Astrocyte (in vitro differentiated cells and primary cell): ENCODE measurements at regions not wholly inside any gene's neighbourhood (a gene's known extent, or its start where the extent isn't known, plus 50 kb on each side); places are given as distances from the start of the nearest gene placed in this dataset.

Experiments used
- DNase-seq: peaks from one replicate; pipeline ENCODE4 v3.0.0-alpha.2; 2010; ENCODE audit warnings: low read depth
- FAIRE-seq: peaks from 2 replicates; lab custom pipeline; 2011; peaks lifted over from hg19 to GRCh38; lab: Jason Lieb, UNC
- H2AFZ ChIP-seq: 2 replicates; pipeline ENCODE4 v1.6.0; 2012; ENCODE audit warnings: low read depth, low read length, inconsistent platforms
- H3K27ac ChIP-seq: 2 replicates; pipeline ENCODE4 v1.5.1; 2011; ENCODE audit warnings: low read depth, low read length, inconsistent platforms
- H3K27me3 ChIP-seq: 2 replicates; pipeline ENCODE4 v1.6.0; 2011; ENCODE audit warnings: low read length, inconsistent platforms; ENCODE audit not compliant: insufficient read depth
- H3K36me3 ChIP-seq: 2 replicates; pipeline ENCODE4 v1.5.1; 2011; ENCODE audit warnings: low read length, inconsistent platforms; ENCODE audit not compliant: insufficient read depth
- H3K4me1 ChIP-seq: 2 replicates; pipeline ENCODE4 v1.5.1; 2011; ENCODE audit warnings: low read length, inconsistent platforms; ENCODE audit not compliant: insufficient read depth
- H3K4me2 ChIP-seq: 2 replicates; pipeline ENCODE4 v1.6.0; 2012; ENCODE audit warnings: low read length, inconsistent platforms
- H3K4me3 ChIP-seq: 2 replicates; pipeline ENCODE4 v1.5.1; 2011; ENCODE audit warnings: low read depth, mild to moderate bottlenecking, low read length, inconsistent platforms; ENCODE audit not compliant: insufficient read depth
- H3K79me2 ChIP-seq: 2 replicates; pipeline ENCODE4 v1.6.0; 2012; ENCODE audit warnings: mild to moderate bottlenecking, low read length, inconsistent platforms; ENCODE audit not compliant: insufficient read depth
- H3K9ac ChIP-seq: 2 replicates; pipeline ENCODE4 v1.6.0; 2012; ENCODE audit warnings: mild to moderate bottlenecking, low read length, inconsistent platforms
- H3K9me3 ChIP-seq: 2 replicates; pipeline ENCODE4 v1.5.1; 2012; ENCODE audit warnings: low read depth, mild to moderate bottlenecking, low read length, inconsistent platforms; ENCODE audit not compliant: insufficient read depth
- H4K20me1 ChIP-seq: 2 replicates; pipeline ENCODE4 v1.6.0; 2012; ENCODE audit warnings: low read length, inconsistent platforms; ENCODE audit not compliant: insufficient read depth
- H3K27ac Mint-ChIP-seq: one replicate; pipeline ENCODE4 v1.8.0; 2021; ENCODE audit warnings: mild to moderate bottlenecking, mixed read lengths; ENCODE audit not compliant: unreplicated experiment
- H3K27me3 Mint-ChIP-seq: one replicate; pipeline ENCODE4 v1.8.0; 2021; ENCODE audit warnings: low read depth, mixed read lengths; ENCODE audit not compliant: unreplicated experiment
- H3K36me3 Mint-ChIP-seq: one replicate; pipeline ENCODE4 v1.8.0; 2021; ENCODE audit warnings: low read depth, mixed read lengths; ENCODE audit not compliant: unreplicated experiment
- H3K4me1 Mint-ChIP-seq: one replicate; pipeline ENCODE4 v1.8.0; 2021; ENCODE audit warnings: low read depth, mixed read lengths; ENCODE audit not compliant: unreplicated experiment
- H3K4me3 Mint-ChIP-seq: one replicate; pipeline ENCODE4 v1.8.0; 2021; ENCODE audit warnings: mild to moderate bottlenecking, moderate library complexity, mixed read lengths; ENCODE audit not compliant: unreplicated experiment
- H3K9me3 Mint-ChIP-seq: one replicate; pipeline ENCODE4 v1.8.0; 2021; ENCODE audit warnings: mild to moderate bottlenecking, mixed read lengths; ENCODE audit not compliant: unreplicated experiment
- CTCF ChIP-seq: IDR thresholded peaks from 2 replicates; pipeline ENCODE4 v1.5.1; 2011; ENCODE audit warnings: low read depth, mild to moderate bottlenecking, inconsistent platforms, low read length, moderate library complexity; ENCODE audit not compliant: insufficient read depth
- EZH2 ChIP-seq: IDR thresholded peaks from 2 replicates; pipeline ENCODE4 v1.6.1; 2012; ENCODE audit warnings: mild to moderate bottlenecking, low read length, inconsistent platforms; ENCODE audit not compliant: insufficient read depth

DNA sequence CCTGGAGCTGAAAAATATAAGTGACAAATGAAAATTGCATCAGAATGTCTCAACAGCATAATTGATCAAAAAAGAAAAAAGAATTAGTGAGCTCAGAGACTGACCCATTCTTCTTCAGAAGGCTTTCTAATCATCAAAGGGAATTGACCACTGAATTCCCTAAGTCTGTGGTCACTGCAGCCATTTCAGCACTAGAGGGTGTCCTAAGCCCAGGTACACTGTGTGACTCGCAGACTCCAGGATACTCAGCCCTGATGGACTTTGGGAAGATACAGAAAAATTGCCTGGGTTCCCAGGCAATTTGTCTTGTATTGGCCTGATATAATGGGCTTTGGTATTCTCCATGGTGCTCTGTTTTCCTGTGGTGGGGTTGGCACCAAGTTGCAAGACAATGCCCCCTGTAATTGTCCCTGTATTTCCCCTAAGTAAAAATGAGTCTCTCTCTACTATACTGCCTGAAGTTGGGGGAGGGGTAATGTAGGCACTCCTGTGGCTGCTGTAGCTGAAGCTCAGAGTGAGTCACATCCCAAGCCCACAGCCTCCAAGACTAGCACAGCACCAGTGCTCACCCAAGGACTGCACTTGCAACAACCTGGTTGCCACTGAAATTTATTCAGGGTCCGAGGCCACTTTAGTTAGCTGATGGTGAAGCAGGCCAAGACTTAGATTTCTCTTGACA, 256.0 kb upstream of the STAC start:
- H3K4me3 Mint-ChIP-seq = no peak overlapping the region
- Histone ChIP-seq H3K27me3 (no peaks in the 10 kb centered on the region), H3K4me2 (peak overlapping the region; percentile 35), H3K79me2 (no peaks in the 10 kb centered on the region), H2AFZ (no peak overlapping the region), H3K4me3 (no peak overlapping the region), H4K20me1 (no peaks in the 10 kb centered on the region), H3K4me1 (no peaks in the 10 kb centered on the region), H3K36me3 (no peaks in the 10 kb centered on the region), H3K9ac (no peak overlapping the region), H3K27ac (no peak overlapping the region), H3K9me3 (no peaks in the 10 kb centered on the region)
- no peaks in the 10 kb centered on the region for H3K36me3 Mint-ChIP-seq
- H3K27ac Mint-ChIP-seq = no peak overlapping the region
- no peaks in the 10 kb centered on the region for H3K4me1 Mint-ChIP-seq
- peaks cover 2% of the 10 kb centered on the region for H3K9me3 Mint-ChIP-seq
- DNase-seq = peak; percentile 63
- peaks cover 1% of the 10 kb centered on the region for H3K27me3 Mint-ChIP-seq
- TF ChIP-seq EZH2 (no peak), CTCF (peak; percentile 90)
- FAIRE-seq = no peak

GRCh38 chr3:36132214-36132613, 248.1 kb upstream of the STAC start:
- H3K27me3 ChIP-seq = no peaks in the 10 kb centered on the region
- H3K4me1 ChIP-seq = no peaks in the 10 kb centered on the region
- no peak for TF ChIP-seq CTCF
- TF ChIP-seq EZH2 = no peak
- no peak overlapping the region for H3K9ac ChIP-seq
- no peak overlapping the region for H3K27ac Mint-ChIP-seq
- H3K36me3 Mint-ChIP-seq = no peaks in the 10 kb centered on the region
- no peaks in the 10 kb centered on the region for H4K20me1 ChIP-seq
- H3K4me2 ChIP-seq = no peak overlapping the region
- no peak overlapping the region for H2AFZ ChIP-seq
- DNase-seq = no peak
- no peak overlapping the region for H3K4me3 Mint-ChIP-seq
- no peaks in the 10 kb centered on the region for H3K4me1 Mint-ChIP-seq
- no peak overlapping the region for H3K4me3 ChIP-seq
- no peak for FAIRE-seq
- H3K79me2 ChIP-seq = no peaks in the 10 kb centered on the region
- H3K27me3 Mint-ChIP-seq = no peaks in the 10 kb centered on the region
- H3K9me3 ChIP-seq = peaks cover 4% of the 10 kb centered on the region
- H3K36me3 ChIP-seq = no peaks in the 10 kb centered on the region
- H3K27ac ChIP-seq = no peak overlapping the region
- no peaks in the 10 kb centered on the region for H3K9me3 Mint-ChIP-seq

- H3K27ac Mint-ChIP-seq = no peak overlapping the region
- no peak overlapping the region for H3K27ac ChIP-seq
- H3K36me3 ChIP-seq = no peaks in the 10 kb centered on the region
- no peaks in the 10 kb centered on the region for H3K27me3 Mint-ChIP-seq
- H3K36me3 Mint-ChIP-seq = no peaks in the 10 kb centered on the region
- H3K4me3 ChIP-seq = no peak overlapping the region
- no peak overlapping the region for H3K4me2 ChIP-seq
- no peaks in the 10 kb centered on the region for H3K9me3 ChIP-seq
- no peak for TF ChIP-seq CTCF
- TF ChIP-seq EZH2 = no peak
- FAIRE-seq (no peak), DNase-seq (no peak)
- no peak overlapping the region for H3K9ac ChIP-seq
- H3K4me1 ChIP-seq = no peaks in the 10 kb centered on the region
- no peak overlapping the region for H2AFZ ChIP-seq
- H3K4me3 Mint-ChIP-seq = no peak overlapping the region
- no peaks in the 10 kb centered on the region for H3K9me3 Mint-ChIP-seq
- H3K27me3 ChIP-seq = no peaks in the 10 kb centered on the region
- no peaks in the 10 kb centered on the region for H4K20me1 ChIP-seq
- H3K4me1 Mint-ChIP-seq = no peaks in the 10 kb centered on the region
- no peaks in the 10 kb centered on the region for H3K79me2 ChIP-seq
These were observed 244.4 kb upstream of the STAC start for GRCh38 chr3:36135863-36136262.
